CD4-positive, alpha-beta T cell treated with Interleukin-17A for 1 hour (primary cell): ENCODE measurements at regions not wholly inside any gene's neighbourhood (a gene's known extent, or its start where the extent isn't known, plus 50 kb on each side); places are given as distances from the start of the nearest gene placed in this dataset.
A peak's percentile ranks its signal among the peaks of the same experiment; 100 is the strongest.
"Not testable (repeated sequence)": the region's sequence is repeated elsewhere in the genome, so short reads cannot be mapped to it uniquely, and the experiment has no call there.

Experiments
- DNase-seq: peaks from one replicate; pipeline ENCODE4 v3.0.0-alpha.2; 2020

DNA sequence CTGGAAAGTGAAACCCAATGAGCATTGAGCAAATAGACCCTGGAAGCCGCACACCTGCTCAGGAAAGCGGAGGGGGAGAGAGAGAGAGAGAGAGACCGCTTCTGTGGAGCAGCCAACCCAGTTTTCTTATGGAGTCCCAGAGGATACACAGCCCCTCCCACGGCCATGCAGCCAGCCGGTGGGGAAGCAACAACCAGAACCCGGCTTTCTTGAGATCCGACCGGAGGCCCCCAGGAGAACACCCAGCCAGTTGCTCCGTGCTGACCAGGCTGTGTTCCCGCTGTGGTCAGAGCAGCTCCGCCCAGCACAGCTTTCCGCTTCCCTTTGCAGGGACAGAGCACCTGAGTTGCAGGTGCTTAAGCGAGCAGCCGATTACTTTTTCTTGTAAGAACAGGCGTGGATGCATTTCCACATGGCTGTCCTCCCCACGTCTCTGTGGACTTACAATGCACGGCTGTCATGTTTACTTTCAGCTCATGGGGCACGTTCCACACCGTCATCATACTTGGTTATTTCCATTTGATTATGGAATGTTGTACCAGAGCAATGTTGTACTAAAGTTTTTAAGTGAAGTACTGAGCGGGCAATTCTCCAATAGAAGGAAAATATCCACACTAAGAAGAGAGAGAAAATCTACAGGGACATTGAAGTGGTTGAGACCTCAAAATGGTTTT is 381.9 kb downstream of the THBS2 start:
- no peak for DNase-seq

- no peak for DNase-seq
These were observed 382.7 kb downstream of the THBS2 start for GRCh38 chr6:168870982-168871381.

DNA sequence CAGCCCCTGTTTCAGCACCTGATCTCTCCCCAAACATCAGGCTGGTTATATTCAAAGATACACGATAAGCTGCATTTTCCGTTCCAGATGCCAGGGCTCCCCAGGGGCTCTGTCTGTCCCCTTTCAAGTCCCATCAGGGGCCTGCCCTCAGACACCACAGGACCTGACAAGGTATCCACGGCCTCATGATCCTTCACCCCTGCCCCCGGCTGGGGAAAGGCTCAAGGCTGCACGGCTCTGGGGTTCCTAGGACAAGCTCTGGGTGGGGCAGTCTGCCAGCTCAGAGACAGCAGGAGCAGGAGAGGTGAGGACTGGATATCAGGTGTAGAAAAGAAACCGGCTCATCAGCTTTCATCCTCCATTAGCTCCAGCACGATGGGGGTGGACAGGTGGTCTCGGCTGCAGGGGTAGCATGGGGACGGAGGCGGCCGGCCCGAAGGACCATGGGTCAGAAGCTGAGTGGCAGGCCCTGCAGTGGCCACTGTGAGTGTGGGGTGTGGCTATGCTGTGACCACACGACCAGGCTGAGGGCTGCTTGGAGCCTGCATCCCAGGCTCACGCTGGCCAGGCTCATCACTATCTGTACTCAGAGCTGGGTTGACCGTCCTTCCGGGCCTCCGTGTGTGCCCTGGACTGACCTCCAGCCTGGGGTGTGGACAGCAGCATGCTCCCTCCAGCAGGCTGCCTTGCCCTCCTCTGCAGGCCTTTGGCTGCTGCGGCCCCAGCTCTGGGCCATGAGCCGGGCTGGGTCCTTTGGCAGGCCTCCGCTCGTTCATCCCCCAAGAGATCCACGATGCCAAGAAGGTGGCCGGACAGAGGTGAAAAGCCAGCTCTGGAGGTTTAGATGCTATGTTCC is 386.2 kb downstream of the THBS2 start:
- DNase-seq, result no peak

DNA sequence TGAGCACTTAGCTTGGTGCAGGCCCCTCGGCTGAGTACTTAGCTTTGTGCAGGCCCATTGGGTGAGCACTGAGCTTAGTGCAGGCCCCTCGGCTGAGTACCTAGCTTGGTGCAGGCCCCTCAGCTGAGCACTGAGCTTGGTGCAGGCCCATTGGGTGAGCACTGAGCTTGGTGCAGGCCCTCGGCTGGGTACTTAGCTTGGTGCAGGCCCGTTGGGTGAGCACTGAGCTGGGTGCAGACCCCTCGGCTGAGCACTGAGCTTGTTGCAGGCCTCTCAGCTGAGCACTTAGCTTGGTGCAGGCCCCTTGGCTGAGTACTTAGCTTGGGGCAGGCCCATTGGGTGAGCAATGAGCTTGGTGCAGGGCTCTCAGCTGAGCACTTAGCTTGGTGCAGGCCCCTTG is 387.1 kb downstream of the THBS2 start:
- no peak for DNase-seq

DNA sequence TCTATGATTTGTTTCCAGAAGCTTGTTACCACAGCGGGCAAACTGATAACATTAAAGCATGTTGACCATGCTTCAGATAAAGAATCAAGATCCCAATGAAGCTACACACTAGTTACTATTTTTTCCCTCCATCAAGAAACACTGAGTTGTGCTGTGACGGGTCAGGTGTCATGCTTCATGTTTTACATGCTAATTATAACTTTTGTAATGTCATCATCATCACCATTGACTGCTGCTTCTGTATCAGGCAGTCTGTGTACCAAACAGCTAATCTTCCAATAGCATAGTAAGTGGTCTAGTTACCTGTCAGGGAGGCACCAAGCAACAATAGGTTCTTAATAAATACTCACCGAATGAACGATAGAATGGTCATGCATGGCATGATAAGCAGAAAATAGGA is 388.1 kb downstream of the THBS2 start:
- no peak for DNase-seq

DNA sequence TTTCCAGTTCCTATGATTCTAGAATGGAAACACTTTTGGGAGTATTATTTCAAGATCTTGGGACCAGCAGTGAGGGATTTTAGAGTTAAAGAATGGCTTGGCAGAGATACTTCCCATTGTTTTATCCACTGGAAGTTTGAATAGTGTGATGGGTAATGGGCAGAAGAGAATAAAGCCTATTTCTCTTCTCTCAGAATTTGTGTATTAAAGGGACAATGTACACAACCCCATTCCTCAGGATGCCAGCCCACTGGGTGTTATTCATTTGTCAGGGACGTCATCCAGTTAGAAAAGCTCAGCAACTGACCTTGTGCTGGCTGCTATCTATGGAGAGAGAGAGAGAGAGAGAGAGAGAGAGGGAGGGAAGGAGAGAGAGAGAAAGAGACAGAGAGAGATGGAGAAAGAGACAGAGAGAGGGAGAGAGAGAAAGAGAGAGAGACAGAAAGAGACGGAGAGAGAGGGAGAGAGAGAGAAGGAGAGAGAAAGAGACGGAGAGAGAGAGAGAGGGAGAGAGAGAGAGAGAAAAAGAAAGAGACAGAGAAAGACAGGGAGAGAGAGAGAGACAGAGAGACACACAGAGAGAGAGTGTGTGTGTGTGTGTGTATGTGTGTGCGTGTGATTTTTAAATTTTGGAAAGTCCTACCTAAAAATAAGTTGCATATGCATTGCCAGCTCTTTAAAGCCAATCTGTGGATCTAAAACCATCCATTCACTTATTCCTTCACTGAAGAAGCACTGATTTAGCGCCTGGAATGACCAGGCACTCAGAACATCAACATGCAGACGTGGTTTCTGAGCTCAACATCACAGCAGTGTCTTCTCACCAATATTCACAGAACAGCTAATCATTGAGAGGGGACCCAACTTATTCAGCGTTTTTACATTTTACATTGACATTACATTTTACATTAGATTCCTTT is 388.8 kb downstream of the THBS2 start:
- no peak for DNase-seq

GRCh38 chr6:168863467-168863866 is 390.2 kb downstream of the THBS2 start:
- DNase-seq, result no peak

DNA sequence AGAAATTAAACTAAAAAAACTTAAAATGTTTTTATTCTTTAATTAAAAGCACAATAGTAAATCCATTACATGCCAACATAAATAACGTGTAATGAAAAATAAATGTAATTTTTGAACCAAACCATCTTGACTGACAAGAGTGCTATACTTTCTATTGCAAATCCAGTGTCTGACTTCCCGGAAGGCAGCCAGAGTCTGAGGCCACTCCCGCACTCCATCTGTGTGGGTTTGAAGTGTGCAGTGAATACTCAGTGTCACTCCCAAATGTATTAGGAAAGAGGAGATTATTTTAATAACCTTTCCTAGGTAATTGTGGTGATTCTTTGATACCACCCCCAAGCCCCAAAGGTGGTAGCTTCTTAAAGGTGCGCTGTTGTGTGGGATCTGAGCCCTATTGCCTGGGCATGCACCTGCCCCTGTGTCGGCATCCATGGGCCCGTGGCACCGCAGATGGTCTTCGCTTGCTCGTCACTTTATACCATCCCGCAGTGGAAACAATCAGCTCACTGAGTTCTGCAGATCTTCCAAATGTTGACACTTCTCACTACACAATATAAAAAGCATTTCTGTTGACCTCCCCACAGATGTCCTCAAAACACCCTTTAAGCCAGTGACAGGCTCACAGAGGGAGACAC is 391.2 kb downstream of the THBS2 start:
- DNase-seq, result no peak

GRCh38 chr6:168860987-168861386 is 392.7 kb downstream of the THBS2 start:
- no peak for DNase-seq

GRCh38 chr6:168860341-168860740 is 393.3 kb downstream of the THBS2 start:
- DNase-seq, result no peak

DNA sequence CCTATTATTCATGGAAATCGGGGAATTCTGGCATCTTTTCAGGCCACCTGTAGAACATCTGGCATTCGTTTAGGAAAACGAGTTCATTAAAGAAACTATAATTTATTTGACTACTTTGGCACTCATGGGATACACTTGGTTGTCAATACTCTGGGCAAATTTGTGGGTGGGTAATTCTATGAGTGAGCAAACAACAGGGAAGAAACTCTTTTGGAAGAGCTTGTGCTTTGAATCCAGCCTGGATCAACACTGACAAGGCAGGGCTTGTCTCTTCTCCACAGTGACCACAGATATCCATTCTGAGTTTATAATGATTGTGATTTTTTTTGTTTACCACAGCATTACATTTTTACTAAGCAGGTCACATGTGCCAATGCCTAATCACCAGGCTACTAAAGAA is 394.7 kb downstream of the THBS2 start:
- DNase-seq, result no peak

DNA sequence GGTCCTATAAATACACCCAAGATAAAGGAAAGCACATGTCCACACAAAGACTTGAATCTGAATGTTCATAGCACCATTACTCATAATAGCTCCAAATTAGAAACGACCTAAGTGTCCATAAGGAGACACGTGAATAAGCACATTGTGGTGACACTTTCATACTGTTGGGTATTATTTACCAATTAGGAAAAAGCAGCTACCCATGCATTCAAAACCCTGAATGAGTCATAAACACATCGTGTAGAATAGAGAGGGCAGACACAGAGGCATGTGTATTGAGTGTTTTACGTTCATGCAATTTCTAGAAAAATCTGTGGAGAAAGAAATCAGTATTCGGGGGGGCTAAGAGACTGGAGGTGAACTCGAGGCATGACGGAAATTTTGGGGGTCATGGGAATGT is 396.7 kb downstream of the THBS2 start:
- DNase-seq, result no peak

DNA sequence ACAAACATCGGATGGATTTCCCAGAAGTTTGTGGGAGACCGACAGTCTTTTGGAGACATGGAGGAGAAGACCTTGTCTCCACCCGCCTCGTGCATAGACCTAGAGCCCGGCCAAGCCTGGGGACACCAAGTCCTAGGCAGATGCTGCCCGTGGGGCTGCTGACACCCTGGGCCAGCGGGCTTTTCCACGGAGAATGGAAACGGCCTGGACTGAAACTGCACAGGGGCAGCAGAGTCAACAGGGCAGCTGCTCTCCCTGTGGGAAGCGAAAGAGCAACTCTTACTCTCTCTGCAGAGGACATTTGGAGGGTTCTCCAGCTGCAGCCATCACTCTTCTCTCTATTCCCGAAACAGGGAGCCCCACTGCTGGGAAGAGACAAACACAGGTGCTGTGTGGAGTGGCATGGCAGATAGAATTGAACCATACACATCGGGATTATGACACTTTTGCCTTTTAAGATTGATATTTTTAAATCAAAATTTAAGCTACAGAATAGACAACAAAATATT is 401.2 kb downstream of the THBS2 start:
- no peak for DNase-seq

- peak; percentile 3 for DNase-seq
These were observed 401.9 kb downstream of the THBS2 start for GRCh38 chr6:168851460-168852375.

- DNase-seq, result peak; percentile 7
These were observed 403.5 kb downstream of the THBS2 start for GRCh38 chr6:168850027-168850736.

GRCh38 chr6:168849459-168849858 is 404.2 kb downstream of the THBS2 start:
- no peak for DNase-seq

DNA sequence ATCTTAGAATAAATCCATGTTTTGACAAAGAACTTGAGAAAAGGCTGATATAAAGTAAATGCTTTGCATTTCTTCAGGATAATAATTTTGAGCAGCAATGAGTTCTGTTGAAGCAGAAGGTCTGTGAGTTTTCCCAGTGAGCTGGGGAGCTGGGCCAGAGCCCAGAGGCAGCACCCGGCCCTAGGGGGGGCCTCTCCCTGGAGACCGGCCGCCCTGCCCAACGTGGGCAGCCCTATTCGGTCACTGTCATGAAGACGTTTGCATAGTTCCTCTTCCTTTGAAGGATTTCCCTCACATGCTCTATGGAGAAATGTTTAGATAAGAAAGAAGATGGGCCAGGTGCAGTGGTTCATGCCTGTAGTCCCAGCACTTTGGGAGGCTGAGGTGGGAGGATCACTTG is 404.8 kb downstream of the THBS2 start:
- no peak for DNase-seq

- DNase-seq, result no peak
These were observed 404.0 kb downstream of the SMOC2 start for GRCh38 chr6:168844821-168845609.

- not testable (repeated sequence) for DNase-seq
These were observed 401.7 kb downstream of the SMOC2 start for GRCh38 chr6:168842632-168843212.
